NT2/D1 (cell line): ENCODE measurements at regions not wholly inside any gene's neighbourhood (a gene's known extent, or its start where the extent isn't known, plus 50 kb on each side); places are given as distances from the start of the nearest gene placed in this dataset.

Source experiments
- YY1 ChIP-seq: IDR thresholded peaks from 2 replicates; pipeline ENCODE4 v1.6.1; 2011; ENCODE audit not compliant: insufficient read length, insufficient read depth
- ZNF274 ChIP-seq: IDR thresholded peaks from 2 replicates; pipeline ENCODE4 v1.6.1; 2011; ENCODE audit warnings: mild to moderate bottlenecking, low read depth, low read length

GRCh38 chr18:46411191-46411828, 245.7 kb downstream of the LOXHD1 start:
- TF ChIP-seq ZNF274 (no peak), YY1 (no peak)
